ENCODE measurements at regions not wholly inside any gene's neighbourhood (a gene's known extent, or its start where the extent isn't known, plus 50 kb on each side); places are given as distances from the start of the nearest gene placed in this dataset.

DNA sequence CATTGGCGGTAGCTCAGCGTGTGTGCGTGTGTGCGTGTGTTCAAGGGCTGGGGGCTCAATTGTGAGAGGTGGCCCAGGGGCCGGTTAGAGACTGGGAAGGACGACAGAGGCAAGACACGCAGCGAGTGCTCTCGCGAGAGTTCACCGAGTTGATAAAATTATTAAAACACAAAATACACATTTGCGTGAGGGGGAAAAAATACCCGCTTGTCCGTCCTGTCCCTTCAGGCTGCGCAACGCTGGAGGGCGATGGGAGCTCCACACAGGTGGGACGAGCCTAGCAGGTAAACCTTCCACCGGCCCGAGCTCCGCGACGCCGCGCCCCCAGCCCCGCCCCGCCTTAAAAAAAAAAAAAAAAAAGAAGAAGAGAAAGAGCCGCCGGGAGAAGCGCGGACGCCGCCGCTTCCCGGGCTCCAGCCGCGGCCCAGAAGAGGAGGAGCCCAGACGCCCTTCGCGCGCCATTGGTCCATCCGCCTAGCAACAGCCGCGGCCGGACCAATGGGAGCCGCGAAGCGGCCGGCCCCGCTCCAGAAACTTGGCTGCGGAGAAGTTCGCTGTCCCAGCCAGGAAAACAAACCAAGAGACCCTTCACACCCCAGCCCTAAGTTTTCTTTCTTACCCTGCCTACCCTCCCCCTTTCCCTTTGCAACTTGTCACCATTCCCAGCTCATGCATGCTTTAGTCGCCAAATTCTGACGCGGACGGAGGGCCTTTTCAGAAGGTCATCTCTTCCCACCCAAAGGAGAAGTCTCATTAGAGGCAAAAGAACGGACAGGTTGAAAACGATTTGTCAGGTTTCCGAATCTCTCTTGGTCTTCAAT is 169.9 kb upstream of the MAF start:
- H3K9ac ChIP-seq, result peak overlapping the region; percentile 12
- H3K27ac ChIP-seq, result peak overlapping the region; percentile 76
- H3K27me3 ChIP-seq (ENCODE audit: control insufficient read depth, insufficient read depth, low read length), result no peaks in the 10 kb centered on the region
- no peaks in the 10 kb centered on the region for H3K9me3 ChIP-seq (ENCODE audit: control insufficient read depth, low read length)
- H3K4me3 ChIP-seq (ENCODE audit: low read depth, low read length), result peak overlapping the region; percentile 75
- no peaks in the 10 kb centered on the region for H3K36me3 ChIP-seq (ENCODE audit: control insufficient read depth, insufficient read depth, low read length)
- peak overlapping the region; percentile 86 for H3K4me2 ChIP-seq (ENCODE audit: low read length)
- TF ChIP-seq, protein P1, sequence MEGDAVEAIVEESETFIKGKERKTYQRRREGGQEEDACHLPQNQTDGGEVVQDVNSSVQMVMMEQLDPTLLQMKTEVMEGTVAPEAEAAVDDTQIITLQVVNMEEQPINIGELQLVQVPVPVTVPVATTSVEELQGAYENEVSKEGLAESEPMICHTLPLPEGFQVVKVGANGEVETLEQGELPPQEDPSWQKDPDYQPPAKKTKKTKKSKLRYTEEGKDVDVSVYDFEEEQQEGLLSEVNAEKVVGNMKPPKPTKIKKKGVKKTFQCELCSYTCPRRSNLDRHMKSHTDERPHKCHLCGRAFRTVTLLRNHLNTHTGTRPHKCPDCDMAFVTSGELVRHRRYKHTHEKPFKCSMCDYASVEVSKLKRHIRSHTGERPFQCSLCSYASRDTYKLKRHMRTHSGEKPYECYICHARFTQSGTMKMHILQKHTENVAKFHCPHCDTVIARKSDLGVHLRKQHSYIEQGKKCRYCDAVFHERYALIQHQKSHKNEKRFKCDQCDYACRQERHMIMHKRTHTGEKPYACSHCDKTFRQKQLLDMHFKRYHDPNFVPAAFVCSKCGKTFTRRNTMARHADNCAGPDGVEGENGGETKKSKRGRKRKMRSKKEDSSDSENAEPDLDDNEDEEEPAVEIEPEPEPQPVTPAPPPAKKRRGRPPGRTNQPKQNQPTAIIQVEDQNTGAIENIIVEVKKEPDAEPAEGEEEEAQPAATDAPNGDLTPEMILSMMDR (IDR thresholded peaks at IDR 0.05), result no peak
- H3K79me2 ChIP-seq, result no peaks in the 10 kb centered on the region
- peak overlapping the region; percentile 98 for H2AFZ ChIP-seq
- H3K4me1 ChIP-seq, result peaks cover 20% of the 10 kb centered on the region

DNA sequence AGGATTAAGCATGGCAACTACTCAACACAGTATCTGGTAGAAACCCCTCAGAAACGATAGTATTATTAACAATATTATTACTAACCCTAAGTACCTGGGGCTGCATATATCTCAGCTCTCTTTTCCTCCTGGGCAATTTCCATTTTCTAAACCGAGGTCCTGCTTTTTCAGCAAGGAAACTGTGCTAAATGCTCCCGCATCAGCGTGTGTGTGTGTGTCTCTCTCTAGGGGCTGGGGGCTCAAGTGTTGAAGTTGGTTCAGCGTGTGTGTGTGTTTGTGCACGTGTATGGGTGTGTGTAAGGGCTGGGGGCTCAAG is 169.3 kb upstream of the MAF start:
- peak overlapping the region; percentile 65 for H3K27ac ChIP-seq
- H3K4me2 ChIP-seq (ENCODE audit: low read length), result peak overlapping the region; percentile 77

DNA sequence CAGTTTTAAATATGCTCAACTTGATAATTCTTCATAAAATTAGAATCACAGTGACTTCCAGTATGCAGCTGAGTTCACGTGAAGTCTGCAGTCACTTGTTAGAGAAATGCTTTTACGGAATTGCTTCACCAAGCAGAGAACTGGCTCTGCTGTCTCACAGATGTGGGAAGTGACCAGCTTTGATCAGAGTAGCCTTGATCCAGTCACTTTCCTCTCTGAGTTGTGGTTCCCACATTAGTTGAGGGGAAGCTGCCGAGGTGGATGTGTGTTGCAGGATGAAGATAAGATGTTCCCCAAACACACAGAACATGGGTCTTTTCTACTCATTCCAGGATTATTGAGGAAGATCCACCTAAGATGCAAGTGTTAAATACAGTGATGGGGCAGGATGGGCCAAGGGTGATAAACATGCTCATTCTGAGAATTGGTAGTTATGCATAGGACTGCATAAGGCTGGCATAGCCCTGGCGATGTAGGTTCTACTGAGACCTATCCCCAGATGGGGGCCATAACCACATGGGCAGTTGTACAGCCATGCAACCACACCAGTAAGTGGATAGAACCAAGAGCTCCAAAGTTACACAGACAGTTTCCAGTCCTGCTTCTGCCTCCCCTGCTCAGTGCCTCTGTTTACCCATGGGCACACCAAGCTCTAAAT is 168.9 kb upstream of the MAF start:
- Histone ChIP-seq H3K36me3 (ENCODE audit: control insufficient read depth, insufficient read depth, low read length) (no peaks in the 10 kb centered on the region), H3K4me1 (peaks cover 20% of the 10 kb centered on the region), H3K79me2 (no peaks in the 10 kb centered on the region), H3K4me3 (ENCODE audit: low read depth, low read length) (no peak overlapping the region), H3K9me3 (ENCODE audit: control insufficient read depth, low read length) (no peaks in the 10 kb centered on the region), H3K4me2 (ENCODE audit: low read length) (peak overlapping the region; percentile 77), H3K27me3 (ENCODE audit: control insufficient read depth, insufficient read depth, low read length) (no peaks in the 10 kb centered on the region), H2AFZ (peak overlapping the region; percentile 98), H3K27ac (no peak overlapping the region), H3K9ac (no peak overlapping the region)
- TF ChIP-seq, protein P1 (IDR thresholded peaks at IDR 0.05), result no peak

More for the DNA sequence above, 169.3 kb upstream of the MAF start:
- no peaks in the 10 kb centered on the region for H3K79me2 ChIP-seq
- peak overlapping the region; percentile 75 for H3K4me3 ChIP-seq (ENCODE audit: low read depth, low read length)
- peaks cover 20% of the 10 kb centered on the region for H3K4me1 ChIP-seq
- TF ChIP-seq, protein P1 (IDR thresholded peaks at IDR 0.05), result no peak
- H3K9me3 ChIP-seq (ENCODE audit: control insufficient read depth, low read length), result no peaks in the 10 kb centered on the region
- no peak overlapping the region for H3K9ac ChIP-seq
- H3K36me3 ChIP-seq (ENCODE audit: control insufficient read depth, insufficient read depth, low read length), result no peaks in the 10 kb centered on the region
- no peaks in the 10 kb centered on the region for H3K27me3 ChIP-seq (ENCODE audit: control insufficient read depth, insufficient read depth, low read length)
- H2AFZ ChIP-seq, result peak overlapping the region; percentile 98

DNA sequence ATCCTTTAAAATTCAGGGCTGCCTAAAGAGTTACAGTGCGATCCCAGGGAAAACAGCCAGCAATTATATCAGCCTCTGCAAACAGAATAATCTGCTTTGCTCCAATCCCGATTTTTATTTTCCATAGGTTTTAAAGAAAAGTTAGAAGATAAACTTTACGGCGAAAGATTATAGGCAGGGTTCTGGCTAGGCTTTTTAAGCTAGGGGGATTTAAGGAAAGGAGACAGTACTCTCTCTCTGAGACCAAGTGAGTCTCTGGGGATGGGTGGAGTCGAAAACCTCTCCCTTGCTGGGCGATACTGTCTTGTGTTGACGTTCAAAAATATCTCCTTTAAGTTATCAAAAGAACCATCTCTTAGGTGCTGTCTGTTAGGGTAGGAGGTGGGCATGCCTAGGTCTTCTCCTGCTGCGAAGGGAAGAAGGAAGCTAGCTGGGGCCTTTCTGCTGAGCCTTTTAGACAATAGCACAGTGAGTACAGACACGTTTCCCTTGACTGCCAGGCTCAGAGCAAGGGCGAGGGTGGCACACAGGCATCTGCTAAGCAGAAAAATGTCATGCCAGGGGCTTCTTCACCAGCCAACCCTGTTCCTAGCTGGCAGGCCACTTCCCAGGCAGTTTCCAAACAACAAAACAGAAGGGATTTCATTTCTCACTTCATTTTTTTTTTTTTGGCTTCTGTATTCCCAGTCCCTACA is 167.9 kb upstream of the MAF start:
- Histone ChIP-seq H3K9me3 (ENCODE audit: control insufficient read depth, low read length) (no peaks in the 10 kb centered on the region), H3K79me2 (no peaks in the 10 kb centered on the region), H3K27me3 (ENCODE audit: control insufficient read depth, insufficient read depth, low read length) (no peaks in the 10 kb centered on the region), H3K4me1 (peaks cover 20% of the 10 kb centered on the region), H3K9ac (no peak overlapping the region), H3K36me3 (ENCODE audit: control insufficient read depth, insufficient read depth, low read length) (no peaks in the 10 kb centered on the region), H3K4me3 (ENCODE audit: low read depth, low read length) (no peak overlapping the region), H3K4me2 (ENCODE audit: low read length) (peak overlapping the region; percentile 47), H2AFZ (peak overlapping the region; percentile 98), H3K27ac (peak overlapping the region; percentile 62)
- TF ChIP-seq, protein P1 (IDR thresholded peaks at IDR 0.05), result no peak

Measured in parathyroid adenoma (tissue), 2 donors.